B cell (primary cell): ENCODE measurements at regions not wholly inside any gene's neighbourhood (a gene's known extent, or its start where the extent isn't known, plus 50 kb on each side); places are given as distances from the start of the nearest gene placed in this dataset.

ENCODE experiments used
- ATAC-seq: fragments of 200-7000 bp; cut with Tn5 transposase; one replicate; pipeline ENCODE4 v1.10.0; 2021; ENCODE audit warnings: low read depth, mild to moderate bottlenecking, moderate number of reproducible peaks, moderate library complexity
- CTCF ChIA-PET: fragments of 350-600 bp; sonication (Branson Sonifier 250); formaldehyde crosslinking; loops from one replicate; lab custom pipeline; 2021; ENCODE audit warnings: antibody characterized with exemption, inconsistent platforms; lab: Charles Lee
- POLR2A ChIA-PET: fragments of 350-600 bp; sonication (Branson Sonifier 250); formaldehyde crosslinking; loops from one replicate; lab custom pipeline; 2021; ENCODE audit warnings: antibody characterized with exemption; lab: Charles Lee
- DNase-seq: peaks from one replicate; pipeline ENCODE4 v3.0.0; 2013
- H2AFZ ChIP-seq: 2 replicates; pipeline ENCODE4 v1.6.1; 2012; ENCODE audit warnings: mild to moderate bottlenecking, low read depth, low read length; ENCODE audit not compliant: insufficient read depth, poor library complexity, severe bottlenecking
- H3K27ac ChIP-seq, 2 donors: 1 replicate in 1 of 2; 2 replicates in 1 of 2; pipeline ENCODE4 v1.5.1; 2012 to 2013; ENCODE audit warnings: low read length in 2 of 2, mild to moderate bottlenecking in 2 of 2, moderate library complexity in 1 of 2
- H3K27me3 ChIP-seq, 4 experiments: fragments of 200-600 bp in 1 of 4; sonication (generic) in 1 of 4; replicated peaks in 1 of 4; 1 replicate in 2 of 4; 2 replicates in 2 of 4; pipeline versions ENCODE4 v1.6.1 to v1.7.0; 2013 to 2016; ENCODE audit warnings: low read length in 3 of 4, mild to moderate bottlenecking in 2 of 4, mixed read lengths in 1 of 4, moderate library complexity in 1 of 4; ENCODE audit not compliant: insufficient read depth in 4 of 4, control insufficient read depth in 3 of 4; ENCODE audit errors: control extremely low read depth in 1 of 4
- H3K36me3 ChIP-seq, 2 experiments: replicated peaks in 1 of 2; 1 replicate in 1 of 2; 2 replicates in 1 of 2; pipeline versions ENCODE4 v1.6.1 to v1.7.1; 2013; ENCODE audit warnings: low read length in 1 of 2; ENCODE audit not compliant: insufficient read depth in 2 of 2, control insufficient read depth in 1 of 2; ENCODE audit errors: control extremely low read depth in 1 of 2, extremely low read depth in 1 of 2
- H3K4me1 ChIP-seq, 2 donors: fragments of 200-600 bp in 1 of 2; sonication (generic) in 1 of 2; 1 replicate in 1 of 2; 2 replicates in 1 of 2; pipeline versions ENCODE4 v1.5.1 to v1.6.1; 2013 to 2017; ENCODE audit warnings: low read length in 2 of 2; ENCODE audit not compliant: control insufficient read depth in 2 of 2, insufficient read depth in 2 of 2
- H3K4me2 ChIP-seq: replicated peaks from 2 replicates; pipeline ENCODE3; 2012; ENCODE audit warnings: mild to moderate bottlenecking, low read depth, low read length; ENCODE audit not compliant: poor library complexity, severe bottlenecking
- H3K4me3 ChIP-seq, 5 experiments: fragments of 200-600 bp in 1 of 5; sonication (generic) in 1 of 5; 1 replicate in 3 of 5; 2 replicates in 2 of 5; pipeline versions ENCODE4 v1.5.1 to v1.7.0; 2011 to 2016; ENCODE audit warnings: low read length in 4 of 5, mild to moderate bottlenecking in 4 of 5, low read depth in 2 of 5, control low read depth in 1 of 5, moderate library complexity in 1 of 5; ENCODE audit not compliant: insufficient read depth in 1 of 5; ENCODE audit errors: control extremely low read depth in 1 of 5, extremely low read depth in 1 of 5
- H3K79me2 ChIP-seq: fragments of 200-600 bp; sonication (generic); one replicate; pipeline ENCODE4 v1.6.0; 2016; ENCODE audit warnings: low read length; ENCODE audit not compliant: control insufficient read depth, insufficient read depth
- H3K9ac ChIP-seq: fragments of 200-600 bp; sonication (generic); 2 replicates; pipeline ENCODE4 v1.6.1; 2017; ENCODE audit warnings: mild to moderate bottlenecking, low read length, moderate library complexity
- H3K9me3 ChIP-seq, 3 donors: one replicate each; pipeline versions ENCODE4 v1.6.1 to v1.7.1; 2013; ENCODE audit warnings: low read length in 2 of 3; ENCODE audit not compliant: control insufficient read depth in 2 of 3, insufficient read depth in 1 of 3; ENCODE audit errors: control extremely low read depth in 1 of 3
- H4K20me1 ChIP-seq: 2 replicates; pipeline ENCODE4 v1.6.0; 2012; ENCODE audit warnings: mild to moderate bottlenecking, low read length; ENCODE audit not compliant: insufficient read depth, control insufficient read depth, poor library complexity, severe bottlenecking
- H3K27ac Mint-ChIP-seq: one replicate; pipeline ENCODE4 v1.8.0; 2021; ENCODE audit warnings: mixed read lengths
- H3K27me3 Mint-ChIP-seq: one replicate; pipeline ENCODE4 v1.8.0; 2021; ENCODE audit warnings: mixed read lengths
- H3K4me1 Mint-ChIP-seq: one replicate; pipeline ENCODE4 v1.8.0; 2021; ENCODE audit warnings: mixed read lengths
- H3K4me3 Mint-ChIP-seq: one replicate; pipeline ENCODE4 v1.8.0; 2021; ENCODE audit warnings: mixed read lengths
- H3K9me3 Mint-ChIP-seq: one replicate; pipeline ENCODE4 v1.8.0; 2022; ENCODE audit warnings: mixed read lengths; ENCODE audit not compliant: insufficient read depth
- CTCF ChIP-seq: fragments of 200-600 bp; IDR thresholded peaks from one replicate; pipeline ENCODE4 v1.8.0; 2022; ENCODE audit warnings: antibody characterized with exemption, mild to moderate bottlenecking
- EZH2 ChIP-seq: IDR thresholded peaks from 2 replicates; pipeline ENCODE4 v1.6.1; 2012; ENCODE audit warnings: borderline replicate concordance, low read depth, mild to moderate bottlenecking, moderate library complexity, low read length; ENCODE audit not compliant: insufficient read depth, poor library complexity, severe bottlenecking
- WGBS: methylation state at CpG from one replicate; pipeline ENCODE4 v1.1.5; 2013; ENCODE audit warnings: missing lambda C conversion rate; ENCODE audit not compliant: insufficient coverage; 5-methylcytosine and 5-hydroxymethylcytosine counted together
- intact Hi-C: fragments of 100-400 bp; cut with micrococcal nuclease; formaldehyde crosslinking; loops from one replicate; pipeline ENCODE4 v1.10.0; 2022

GRCh38 chr17:12522743-12523183, 142.9 kb upstream of the MYOCD start:
- H3K36me3 ChIP-seq = no peaks in the 10 kb centered on the region
- H3K9me3 ChIP-seq = no peaks in the 10 kb centered on the region
- TF ChIP-seq EZH2 = no peak
- TF ChIP-seq CTCF = no peak
- DNase-seq = no peak
- no peak overlapping the region for H3K27ac ChIP-seq
- Mint-ChIP-seq H3K4me1 (no peaks in the 10 kb centered on the region), H3K4me3 (no peak overlapping the region), H3K27me3 (no peaks in the 10 kb centered on the region), H3K9me3 (no peaks in the 10 kb centered on the region), H3K27ac (no peak overlapping the region)
- ChIA-PET CTCF (no interaction called here), POLR2A (no interaction called here)
- intact Hi-C loops = no loop called here
- H3K4me1 ChIP-seq = no peaks in the 10 kb centered on the region
- H2AFZ ChIP-seq = no peak overlapping the region
- H3K9ac ChIP-seq = no peak overlapping the region
- H4K20me1 ChIP-seq = no peaks in the 10 kb centered on the region
- WGBS = 26% methylated on average over 6 of the region's 6 CpGs
- no peaks in the 10 kb centered on the region for H3K27me3 ChIP-seq
- no peak overlapping the region for H3K4me3 ChIP-seq
- no peak for ATAC-seq
- H3K79me2 ChIP-seq = no peaks in the 10 kb centered on the region
- H3K4me2 ChIP-seq = no peak overlapping the region

GRCh38 chr17:12523244-12523643, 142.4 kb upstream of the MYOCD start:
- POLR2A ChIA-PET = no interaction called here
- Histone ChIP-seq H3K79me2 (no peaks in the 10 kb centered on the region), H3K4me3 (no peak overlapping the region), H3K9ac (no peak overlapping the region), H2AFZ (no peak overlapping the region), H3K27me3 (no peaks in the 10 kb centered on the region), H3K9me3 (no peaks in the 10 kb centered on the region), H3K27ac (no peak overlapping the region), H3K4me1 (no peaks in the 10 kb centered on the region), H4K20me1 (no peaks in the 10 kb centered on the region), H3K36me3 (no peaks in the 10 kb centered on the region), H3K4me2 (no peak overlapping the region)
- Mint-ChIP-seq H3K27me3 (no peaks in the 10 kb centered on the region), H3K4me1 (no peaks in the 10 kb centered on the region), H3K27ac (no peak overlapping the region), H3K4me3 (no peak overlapping the region), H3K9me3 (no peaks in the 10 kb centered on the region)
- intact Hi-C loops = no loop called here
- DNase-seq (no peak), ATAC-seq (no peak)
- no peak for TF ChIP-seq CTCF
- TF ChIP-seq EZH2 = no peak
- WGBS = 88% methylated on average over 2 of the region's 5 CpGs
- CTCF ChIA-PET = no interaction called here
